HG02571 (cell line): ENCODE measurements at regions not wholly inside any gene's neighbourhood (a gene's known extent, or its start where the extent isn't known, plus 50 kb on each side); places are given as distances from the start of the nearest gene placed in this dataset.

ENCODE experiments used
- ATAC-seq: cut with Tn5 transposase; IDR thresholded peaks from one replicate; pipeline ENCODE4 v1.9.1; 2021; ENCODE audit warnings: mild to moderate bottlenecking, moderate library complexity; ENCODE audit not compliant: unreplicated experiment

- no peak for ATAC-seq
These were observed 308.3 kb upstream of the HS3ST1 start for GRCh38 chr4:11736978-11737377.

GRCh38 chr4:11735651-11736050 lies 307.0 kb upstream of the HS3ST1 start:
- no peak for ATAC-seq

GRCh38 chr4:11732155-11732554 lies 303.5 kb upstream of the HS3ST1 start:
- ATAC-seq: no peak

GRCh38 chr4:11730545-11730944 lies 301.9 kb upstream of the HS3ST1 start:
- no peak for ATAC-seq

GRCh38 chr4:11729548-11729947 lies 300.9 kb upstream of the HS3ST1 start:
- ATAC-seq: no peak

GRCh38 chr4:11727903-11728564 lies 299.3 kb upstream of the HS3ST1 start:
- ATAC-seq: no peak

GRCh38 chr4:11724731-11725130 lies 296.0 kb upstream of the HS3ST1 start:
- no peak for ATAC-seq

- no peak for ATAC-seq
These were observed 293.5 kb upstream of the HS3ST1 start for GRCh38 chr4:11722223-11722622.

GRCh38 chr4:11720292-11720691 lies 291.6 kb upstream of the HS3ST1 start:
- no peak for ATAC-seq

GRCh38 chr4:11719879-11720278 lies 291.2 kb upstream of the HS3ST1 start:
- no peak for ATAC-seq

GRCh38 chr4:11715753-11716521 lies 287.2 kb upstream of the HS3ST1 start:
- ATAC-seq: no peak

- ATAC-seq: no peak
These were observed 281.9 kb upstream of the HS3ST1 start for GRCh38 chr4:11710453-11711093.

GRCh38 chr4:11704186-11704830 lies 275.6 kb upstream of the HS3ST1 start:
- ATAC-seq: no peak

- ATAC-seq: no peak
These were observed 274.3 kb upstream of the HS3ST1 start for GRCh38 chr4:11702886-11703557.

- no peak for ATAC-seq
These were observed 273.5 kb upstream of the HS3ST1 start for GRCh38 chr4:11701966-11702725.

- ATAC-seq: no peak
These were observed 272.1 kb upstream of the HS3ST1 start for GRCh38 chr4:11700751-11701226.

GRCh38 chr4:11698846-11699590 lies 270.3 kb upstream of the HS3ST1 start:
- no peak for ATAC-seq

GRCh38 chr4:11698033-11698432 lies 269.3 kb upstream of the HS3ST1 start:
- ATAC-seq: no peak

GRCh38 chr4:11693693-11694092 lies 265.0 kb upstream of the HS3ST1 start:
- no peak for ATAC-seq
